K562 (cell line): ENCODE measurements at regions not wholly inside any gene's neighbourhood (a gene's known extent, or its start where the extent isn't known, plus 50 kb on each side); places are given as distances from the start of the nearest gene placed in this dataset.

ENCODE experiments used
- ATAC-seq: fragments of 200-7000 bp; cut with Tn5 transposase; 3 replicates; pipeline ENCODE4 v1.9.1; 2020; ENCODE audit warnings: moderate library complexity
- BruUV-seq: library from RNA; stranded (reverse); fragments of 400-500 nt; replicated peaks from 2 replicates; lab custom pipeline; 2021; lab: Mats Ljungman, UMichigan
- CTCF ChIA-PET: fragments of 300-600 bp; formaldehyde crosslinking; extraction: SDS; loops from one replicate; lab custom pipeline; 2021; ENCODE audit warnings: low intra/inter-chr PET ratio; lab: Yijun Ruan, JAX
- POLR2A ChIA-PET: fragments of 300-600, 350-650 bp; sonication (Branson Sonifier 250); formaldehyde crosslinking; extraction: SDS; loops from one replicate; lab custom pipeline; 2021; ENCODE audit warnings: antibody characterized with exemption, inconsistent platforms; lab: Yijun Ruan, JAX
- DNase-seq, 4 experiments: peaks; one replicate each; pipeline versions ENCODE4 v3.0.0 to v3.0.0-alpha.2; 2011 to 2018; ENCODE audit warnings: low spot score in 3 of 4, mixed read lengths in 3 of 4; ENCODE audit errors: extremely low read depth in 1 of 4
- FAIRE-seq: peaks from 2 replicates; lab custom pipeline; 2011; peaks lifted over from hg19 to GRCh38; lab: Jason Lieb, UNC
- H2AFZ ChIP-seq: 2 replicates; pipeline ENCODE4 v1.6.0; 2011; ENCODE audit warnings: low read depth, low read length, control low read depth, inconsistent platforms
- H3K27ac ChIP-seq: fragments of 200-600 bp; 3 replicates; pipeline ENCODE4 v1.8.0; 2011; ENCODE audit warnings: low read depth, mild to moderate bottlenecking, control low read depth, inconsistent platforms, low read length, moderate library complexity, mixed read lengths; ENCODE audit errors: extremely low read depth
- H3K27me3 ChIP-seq, 2 experiments: fragments of 300-600 bp in 1 of 2; 2 replicates in 1 of 2; 3 replicates in 1 of 2; pipeline versions ENCODE4 v1.6.0 to v1.8.0; 2011; ENCODE audit warnings: inconsistent platforms in 2 of 2, low read length in 2 of 2, mild to moderate bottlenecking in 1 of 2, mixed read lengths in 1 of 2, moderate library complexity in 1 of 2; ENCODE audit not compliant: control insufficient read depth in 2 of 2, insufficient read depth in 2 of 2
- H3K36me3 ChIP-seq: fragments of 300-600 bp; 3 replicates; pipeline ENCODE4 v1.8.0; 2011; ENCODE audit warnings: mild to moderate bottlenecking, low read length, inconsistent platforms; ENCODE audit not compliant: control insufficient read depth, insufficient read depth
- H3K4me1 ChIP-seq, 2 experiments: fragments of 200-600 bp in 1 of 2; replicated peaks in 1 of 2; 2 replicates in 1 of 2; 3 replicates in 1 of 2; pipeline versions ENCODE4 v1.5.1 to v1.8.0; 2011; ENCODE audit warnings: inconsistent platforms in 2 of 2, low read length in 2 of 2, mild to moderate bottlenecking in 1 of 2, mixed read lengths in 1 of 2, moderate library complexity in 1 of 2; ENCODE audit not compliant: control insufficient read depth in 2 of 2, insufficient read depth in 2 of 2
- H3K4me2 ChIP-seq: 2 replicates; pipeline ENCODE4 v1.6.1; 2011; ENCODE audit warnings: low read length, control low read depth, inconsistent platforms, mixed read lengths; ENCODE audit not compliant: insufficient read depth
- H3K4me3 ChIP-seq: fragments of 200-600 bp; sonication (generic), shearing (Covaris generic); 2 replicates; pipeline ENCODE4 v1.5.1; 2016; ENCODE audit warnings: control low read depth, inconsistent platforms
- H3K79me2 ChIP-seq: fragments of 200-600 bp; 3 replicates; pipeline ENCODE4 v1.8.0; 2011; ENCODE audit warnings: low read length, inconsistent platforms; ENCODE audit not compliant: control insufficient read depth, insufficient read depth
- H3K9ac ChIP-seq, 2 experiments: 2 replicates each; pipeline versions ENCODE4 v1.6.0 to v1.6.1; 2011; ENCODE audit warnings: low read depth in 2 of 2, low read length in 2 of 2, control low read depth in 1 of 2, inconsistent platforms in 1 of 2, mild to moderate bottlenecking in 1 of 2, mixed read lengths in 1 of 2; ENCODE audit not compliant: insufficient read depth in 1 of 2
- H3K9me1 ChIP-seq: one replicate; pipeline ENCODE4 v1.6.0; 2011; ENCODE audit warnings: inconsistent platforms, mild to moderate bottlenecking, low read length, moderate library complexity; ENCODE audit not compliant: control insufficient read depth, insufficient read depth
- H3K9me3 ChIP-seq: replicated peaks from 2 replicates; pipeline ENCODE4 v1.5.1; 2011; ENCODE audit warnings: low read depth, low read length, inconsistent platforms; ENCODE audit not compliant: control insufficient read depth, insufficient read depth
- H4K20me1 ChIP-seq: replicated peaks from 2 replicates; pipeline ENCODE4 v1.6.1; 2011; ENCODE audit warnings: low read length, inconsistent platforms, mixed read lengths; ENCODE audit not compliant: control insufficient read depth, insufficient read depth
- JUND ChIP-seq, 2 experiments: IDR thresholded peaks; 2 replicates in 1 of 2; 3 replicates in 1 of 2; pipeline ENCODE4 v1.6.1; 2011; ENCODE audit warnings: borderline replicate concordance in 2 of 2, low read depth in 2 of 2, low read length in 2 of 2, improper control_type of control experiment in 1 of 2, missing biosample characterization in 1 of 2, missing genetic modification characterization in 1 of 2, missing genetic modification reagents in 1 of 2
- SUPT5H ChIP-seq: fragments of 450-650 bp; IDR thresholded peaks from 2 replicates; pipeline ENCODE4 v1.6.1; 2016
- ZBTB40 ChIP-seq, 2 experiments: fragments of 450-650 bp in 1 of 2; sonication (generic) in 1 of 2; formaldehyde crosslinking in 1 of 2; IDR thresholded peaks; 2 replicates each; pipeline versions ENCODE4 v1.7.1 to v1.9.0; 2016 to 2022; ENCODE audit warnings: inconsistent platforms in 1 of 2, mild to moderate bottlenecking in 1 of 2, missing genetic modification reagents in 1 of 2
- WGBS: fragments of 100-300 bp; shearing (Covaris generic); methylation state at CpG from one replicate; pipeline ENCODE4 v1.1.6; 2016; ENCODE audit warnings: low coverage, mixed read lengths; ENCODE audit not compliant: insufficient coverage; ENCODE audit errors: missing lambda C conversion rate; 5-methylcytosine and 5-hydroxymethylcytosine counted together
- in situ Hi-C: fragments of 300-500 bp; cut with MboI; formaldehyde crosslinking; loops from 4 replicates; pipeline ENCODE4 v1.15.0; 2018; ENCODE audit warnings: inconsistent platforms, mixed read lengths
- intact Hi-C: fragments of 100-400 bp; cut with micrococcal nuclease; formaldehyde crosslinking; loops from 2 replicates; pipeline ENCODE4 v1.14.2; 2022

- H3K4me3 ChIP-seq = no peak overlapping the region
- ChIA-PET POLR2A (no interaction called here), CTCF (no interaction called here)
- H3K9ac ChIP-seq = no peak overlapping the region
- FAIRE-seq = no peak
- no peak overlapping the region for H3K4me2 ChIP-seq
- no TSS peak for BruUV-seq
- intact Hi-C loops = no loop called here
- in situ Hi-C loops = no loop called here
- no peaks in the 10 kb centered on the region for H4K20me1 ChIP-seq
- H3K9me1 ChIP-seq = no peaks in the 10 kb centered on the region
- H3K4me1 ChIP-seq = peaks cover 36 to 38% of the 10 kb centered on the region in 2 experiments
- ATAC-seq = no peak
- DNase-seq = no peak
- no peak overlapping the region for H2AFZ ChIP-seq
- H3K36me3 ChIP-seq = no peaks in the 10 kb centered on the region
- peaks cover 5% of the 10 kb centered on the region; the same call in 1 of the 2 replicates for H3K9me3 ChIP-seq
- no peak overlapping the region for H3K27ac ChIP-seq
- TF ChIP-seq JUND (IDR thresholded peaks at IDR 0.05; ENCODE audit: borderline replicate concordance, low read depth, low read length) = no peak
- no peak for TF ChIP-seq JUND (tag; IDR thresholded peaks at IDR 0.05; ENCODE audit: borderline replicate concordance, low read depth, low read length)
- peak; percentile 90 for TF ChIP-seq ZBTB40 (IDR thresholded peaks at IDR 0.05)
- peak; percentile 44; the same call in 1 of the 2 replicates for TF ChIP-seq ZBTB40 (CRISPR knock-in tag; IDR thresholded peaks at IDR 0.05)
- TF ChIP-seq SUPT5H = no peak
- TF ChIP-seq, all 486 proteins: peak for 1
- Histone ChIP-seq H3K27me3 (no peaks in the 10 kb centered on the region; a peak in 1 of 5 replicates), H3K79me2 (no peaks in the 10 kb centered on the region)
- WGBS = 58% methylated on average over 5 of the region's 5 CpGs
Measured at GRCh38 chr12:124629117-124629516, 61.7 kb upstream of the NCOR2 start.
